GM23248 (cell line): ENCODE measurements at regions not wholly inside any gene's neighbourhood (a gene's known extent, or its start where the extent isn't known, plus 50 kb on each side); places are given as distances from the start of the nearest gene placed in this dataset.
A peak's percentile ranks its signal among the peaks of the same experiment; 100 is the strongest.

Experiments
- DNase-seq: peaks from one replicate; pipeline ENCODE4 v3.0.0-alpha.2; 2015
- H2AFZ ChIP-seq: fragments of 200-600 bp; sonication (generic); 2 replicates; pipeline ENCODE4 v1.6.1; 2016; ENCODE audit warnings: antibody characterized with exemption
- H3F3A ChIP-seq: fragments of 200-600 bp; sonication (generic); 2 replicates; pipeline ENCODE4 v1.6.1; 2016; ENCODE audit warnings: mild to moderate bottlenecking, antibody characterized with exemption, mixed run types; ENCODE audit not compliant: insufficient read depth
- H3K27ac ChIP-seq: fragments of 200-600 bp; sonication (generic); 2 replicates; pipeline ENCODE4 v1.5.1; 2016; ENCODE audit warnings: mild to moderate bottlenecking
- H3K27me3 ChIP-seq: fragments of 200-600 bp; sonication (generic); replicated peaks from 2 replicates; pipeline ENCODE4 v1.6.1; 2016; ENCODE audit warnings: mild to moderate bottlenecking; ENCODE audit not compliant: insufficient read depth
- H3K36me3 ChIP-seq: fragments of 200-600 bp; sonication (generic); 2 replicates; pipeline ENCODE4 v1.6.1; 2016; ENCODE audit warnings: low read depth, mild to moderate bottlenecking
- H3K4me1 ChIP-seq: fragments of 200-600 bp; sonication (generic); 2 replicates; pipeline ENCODE4 v1.6.1; 2016; ENCODE audit warnings: mild to moderate bottlenecking; ENCODE audit not compliant: insufficient read depth
- H3K4me2 ChIP-seq: fragments of 200-600 bp; sonication (generic); one replicate; pipeline ENCODE4 v1.6.1; 2016; ENCODE audit warnings: mild to moderate bottlenecking; ENCODE audit not compliant: unreplicated experiment
- H3K4me3 ChIP-seq: fragments of 200-600 bp; sonication (generic); 2 replicates; pipeline ENCODE4 v1.5.1; 2016; ENCODE audit warnings: mild to moderate bottlenecking
- H3K79me2 ChIP-seq: fragments of 200-600 bp; sonication (generic); 2 replicates; pipeline ENCODE4 v1.6.1; 2016; ENCODE audit warnings: mild to moderate bottlenecking; ENCODE audit not compliant: insufficient read depth
- H3K9ac ChIP-seq: fragments of 200-600 bp; sonication (generic); 2 replicates; pipeline ENCODE4 v1.6.1; 2016; ENCODE audit warnings: mild to moderate bottlenecking
- H3K9me2 ChIP-seq: fragments of 200-600 bp; sonication (generic); 2 replicates; pipeline ENCODE4 v1.6.1; 2016; ENCODE audit warnings: mixed run types, mild to moderate bottlenecking, moderate library complexity; ENCODE audit not compliant: insufficient read depth
- H3K9me3 ChIP-seq: fragments of 200-600 bp; sonication (generic); one replicate; pipeline ENCODE4 v1.6.1; 2017; ENCODE audit warnings: low read depth
- H4K20me1 ChIP-seq: fragments of 200-600 bp; sonication (generic); 2 replicates; pipeline ENCODE4 v1.6.0; 2016; ENCODE audit not compliant: insufficient read depth
- EZH2 ChIP-seq: fragments of 200-600 bp; sonication (generic); IDR thresholded peaks from 2 replicates; pipeline ENCODE4 v1.6.1; 2018; ENCODE audit warnings: antibody characterized with exemption, mild to moderate bottlenecking; ENCODE audit not compliant: insufficient read depth, poor library complexity, severe bottlenecking
- EZH2phosphoT487 ChIP-seq: fragments of 200-600 bp; sonication (generic); IDR thresholded peaks from 2 replicates; pipeline ENCODE4 v1.6.1; 2018; ENCODE audit warnings: antibody characterized with exemption, moderate library complexity, mild to moderate bottlenecking, low read depth; ENCODE audit not compliant: insufficient read depth
- WGBS, 2 experiments: methylation state at CpG; one replicate each; pipeline ENCODE4 v1.1.6; 2015 to 2017; ENCODE audit warnings: low lambda C conversion rate in 2 of 2, low coverage in 1 of 2; ENCODE audit errors: missing lambda C conversion rate in 2 of 2; 5-methylcytosine and 5-hydroxymethylcytosine counted together
- in situ Hi-C: fragments of 300-500 bp; cut with MboI; formaldehyde crosslinking; loops from 2 replicates; pipeline ENCODE4 v1.15.0; 2020

GRCh38 chr10:118522791-118523498 is 72.5 kb downstream of the PRLHR start:
- 17 to 25% methylated on average over 2 of the region's 2 CpGs for WGBS, 2 experiments
- Histone ChIP-seq H3K79me2 (no peaks in the 10 kb centered on the region), H3K9ac (no peak overlapping the region), H3K4me1 (peaks cover 18% of the 10 kb centered on the region), H3K4me3 (no peak overlapping the region), H3K27ac (no peak overlapping the region), H2AFZ (no peak overlapping the region), H3K9me3 (no peaks in the 10 kb centered on the region), H4K20me1 (no peaks in the 10 kb centered on the region), H3K36me3 (no peaks in the 10 kb centered on the region), H3K9me2 (no peaks in the 10 kb centered on the region), H3K4me2 (peak overlapping the region; percentile 13), H3F3A (peaks cover 25% of the 10 kb centered on the region), H3K27me3 (no peaks in the 10 kb centered on the region)
- in situ Hi-C loops = no loop called here
- TF ChIP-seq EZH2phosphoT487 (no peak), EZH2 (no peak)
- peak; percentile 79 for DNase-seq

- Histone ChIP-seq H3K4me1 (peaks cover 18% of the 10 kb centered on the region), H3K9me2 (no peaks in the 10 kb centered on the region), H3F3A (peaks cover 25% of the 10 kb centered on the region), H3K9me3 (no peaks in the 10 kb centered on the region), H3K27ac (no peak overlapping the region), H3K9ac (no peak overlapping the region), H3K4me3 (no peak overlapping the region), H3K27me3 (no peaks in the 10 kb centered on the region), H3K36me3 (no peaks in the 10 kb centered on the region), H4K20me1 (no peaks in the 10 kb centered on the region), H3K4me2 (no peak overlapping the region), H2AFZ (no peak overlapping the region), H3K79me2 (no peaks in the 10 kb centered on the region)
- in situ Hi-C loops = no loop called here
- WGBS, 2 experiments = 77 to 78% methylated on average over 5 of the region's 5 CpGs
- no peak for TF ChIP-seq EZH2phosphoT487
- no peak for DNase-seq
These were observed 73.9 kb downstream of the PRLHR start for GRCh38 chr10:118521415-118522117.

DNA sequence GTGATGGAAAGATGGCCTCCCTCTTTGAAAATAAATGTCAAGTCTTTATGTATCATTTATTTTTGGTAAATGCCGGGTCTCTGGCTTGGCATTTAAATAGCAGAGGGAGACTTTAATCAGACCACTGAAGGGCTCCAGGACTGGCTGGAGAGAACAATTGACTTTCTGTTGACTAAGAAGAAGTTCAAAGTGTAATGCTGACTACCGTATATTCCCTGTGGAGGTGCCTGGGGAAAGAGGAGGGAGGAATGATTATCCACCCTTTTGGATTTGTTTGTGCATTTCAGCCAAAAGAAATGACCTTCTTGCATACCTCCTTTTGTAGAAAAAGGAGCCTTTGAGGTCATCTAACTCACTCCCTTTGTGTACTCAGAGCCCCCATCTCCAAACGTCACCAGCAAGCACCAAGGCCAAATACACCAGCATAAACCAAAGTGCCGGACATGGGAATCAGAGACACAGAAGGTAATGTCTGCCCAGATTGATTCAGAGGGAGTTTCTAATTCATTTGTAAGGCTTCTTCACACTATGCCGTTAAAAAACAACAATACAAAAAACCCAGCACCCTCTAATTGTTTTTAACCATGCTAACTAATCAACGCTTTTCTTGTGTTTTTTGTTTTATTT is 75.2 kb downstream of the PRLHR start:
- H4K20me1 ChIP-seq = no peaks in the 10 kb centered on the region
- no peaks in the 10 kb centered on the region for H3K9me3 ChIP-seq
- no peak overlapping the region for H3K4me3 ChIP-seq
- H3K27ac ChIP-seq = no peak overlapping the region
- no peak overlapping the region for H3K4me2 ChIP-seq
- H2AFZ ChIP-seq = no peak overlapping the region
- TF ChIP-seq EZH2phosphoT487 (no peak), EZH2 (no peak)
- no peaks in the 10 kb centered on the region for H3K36me3 ChIP-seq
- no peaks in the 10 kb centered on the region for H3K27me3 ChIP-seq
- peaks cover 18% of the 10 kb centered on the region for H3K4me1 ChIP-seq
- H3K79me2 ChIP-seq = no peaks in the 10 kb centered on the region
- WGBS, 2 experiments = 76 to 79% methylated on average over 6 of the region's 6 CpGs
- H3K9ac ChIP-seq = no peak overlapping the region
- peaks cover 25% of the 10 kb centered on the region for H3F3A ChIP-seq
- in situ Hi-C loops = no loop called here
- H3K9me2 ChIP-seq = no peaks in the 10 kb centered on the region
- DNase-seq = no peak

DNA sequence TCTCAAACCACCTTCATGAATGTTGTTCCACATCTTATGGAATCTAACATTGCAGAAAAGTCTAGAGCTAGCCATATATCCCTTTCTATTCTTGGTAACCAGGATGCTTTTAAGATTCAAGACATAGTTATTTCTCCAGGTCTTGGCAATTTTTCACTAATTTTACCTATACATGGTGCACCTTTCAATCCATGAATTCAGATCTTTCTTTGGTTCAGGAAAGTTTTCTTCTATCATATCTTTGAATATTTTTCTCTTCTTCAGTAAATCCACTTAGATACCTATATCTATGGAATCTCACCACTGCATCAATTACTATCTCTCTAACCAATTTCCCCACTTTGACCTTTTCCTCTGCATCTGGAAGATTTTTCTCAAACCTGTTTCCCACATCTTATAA is 77.4 kb downstream of the PRLHR start:
- in situ Hi-C loops = no loop called here
- Histone ChIP-seq H3K9ac (no peak overlapping the region), H3K27me3 (no peaks in the 10 kb centered on the region), H3K4me2 (no peak overlapping the region), H4K20me1 (no peaks in the 10 kb centered on the region), H2AFZ (no peak overlapping the region), H3K36me3 (no peaks in the 10 kb centered on the region), H3K9me2 (no peaks in the 10 kb centered on the region), H3K27ac (no peak overlapping the region), H3K9me3 (no peaks in the 10 kb centered on the region), H3K4me3 (no peak overlapping the region), H3K4me1 (peaks cover 12% of the 10 kb centered on the region), H3K79me2 (no peaks in the 10 kb centered on the region), H3F3A (peaks cover 14% of the 10 kb centered on the region)
- DNase-seq = no peak
- TF ChIP-seq EZH2phosphoT487 (no peak), EZH2 (no peak)
